HG02623 (cell line): ENCODE measurements at regions not wholly inside any gene's neighbourhood (a gene's known extent, or its start where the extent isn't known, plus 50 kb on each side); places are given as distances from the start of the nearest gene placed in this dataset.

Source experiments
- ATAC-seq: cut with Tn5 transposase; IDR thresholded peaks from one replicate; pipeline ENCODE4 v1.9.1; 2021; ENCODE audit warnings: moderate library complexity; ENCODE audit not compliant: unreplicated experiment

DNA sequence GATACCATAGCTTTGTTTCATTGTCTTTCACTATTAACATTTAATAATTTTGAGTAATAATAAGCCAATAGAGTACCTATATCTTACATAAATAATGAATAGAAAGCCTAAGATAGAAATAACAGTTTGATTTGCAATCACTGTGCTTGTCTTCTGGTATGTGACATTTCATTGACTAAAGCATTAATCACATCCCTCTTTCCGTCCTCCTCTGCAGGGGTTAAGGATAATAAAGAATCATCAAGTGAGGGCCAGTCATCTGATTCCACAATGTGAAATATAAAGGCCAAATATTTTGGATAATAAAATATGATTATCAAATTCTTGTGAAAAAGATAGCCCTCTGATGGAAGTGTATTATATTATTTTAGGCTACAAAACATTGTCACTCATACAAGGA is 2073.4 kb downstream of the ARAP2 start:
- ATAC-seq, result no peak

DNA sequence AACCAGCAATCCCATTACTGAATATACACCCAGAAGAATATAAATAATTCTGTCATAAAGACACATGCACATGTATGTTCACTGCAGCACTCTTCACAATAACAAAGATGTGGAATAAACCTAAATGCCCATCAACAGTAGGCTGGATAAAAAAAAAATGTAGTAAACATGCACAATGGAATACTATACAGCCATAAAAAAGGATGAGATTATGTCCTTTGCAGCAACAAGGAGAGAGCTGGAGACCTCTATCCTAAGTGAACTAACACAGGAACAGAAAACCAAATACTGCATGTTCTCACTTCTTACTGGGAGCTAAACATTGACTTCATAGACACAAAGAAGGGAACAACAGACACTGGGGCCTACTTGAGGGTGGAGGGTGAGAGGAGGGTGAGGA is 2067.7 kb downstream of the ARAP2 start:
- ATAC-seq, result no peak

GRCh38 chr4:34178476-34178875 is 2065.8 kb downstream of the ARAP2 start:
- ATAC-seq, result no peak

DNA sequence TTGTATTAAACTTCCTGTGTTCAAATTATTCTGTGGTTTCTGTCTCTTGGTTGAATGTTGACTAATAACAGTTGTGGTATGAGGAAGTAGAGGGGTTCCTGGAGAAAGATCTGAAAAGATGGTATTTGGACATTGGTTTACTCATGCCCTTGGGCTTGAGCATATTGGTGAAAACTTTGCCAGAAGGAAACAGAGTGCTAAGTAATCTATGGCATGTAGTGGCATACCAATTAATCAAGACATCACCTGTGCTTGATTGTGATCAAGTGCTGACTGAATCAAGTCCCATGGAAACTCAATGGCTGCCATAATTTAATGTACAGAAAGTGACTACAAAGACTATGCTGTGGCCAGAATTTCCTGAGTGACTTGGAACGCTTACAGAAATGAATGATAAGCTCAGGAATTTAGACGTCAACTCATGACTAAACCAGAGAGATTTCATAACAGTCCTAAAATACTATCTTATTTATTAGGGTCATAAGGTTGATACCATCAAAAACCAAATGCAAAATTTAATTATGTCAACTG is 2062.9 kb downstream of the ARAP2 start:
- ATAC-seq, result no peak

GRCh38 chr4:34181891-34182290 is 2062.4 kb downstream of the ARAP2 start:
- no peak for ATAC-seq

DNA sequence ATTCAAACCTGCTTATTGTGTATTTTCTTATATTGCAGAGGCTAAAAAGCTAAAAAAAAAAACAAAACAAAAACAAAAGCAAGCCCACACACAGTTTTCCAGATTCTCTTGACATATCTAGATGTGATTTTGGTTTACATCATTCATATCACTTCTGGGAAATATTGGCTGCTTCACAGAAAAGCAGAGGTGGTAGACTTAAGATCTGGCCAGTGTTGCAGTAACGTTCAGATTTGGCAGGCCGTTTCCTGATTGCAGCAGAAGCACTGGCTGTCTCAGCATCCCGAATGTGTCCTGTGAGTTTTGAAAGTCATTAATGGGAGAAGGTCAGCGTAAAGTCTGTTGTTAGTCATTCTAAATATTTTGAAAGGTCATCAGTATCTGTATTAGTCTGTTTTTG is 2062.0 kb downstream of the ARAP2 start:
- ATAC-seq, result no peak

DNA sequence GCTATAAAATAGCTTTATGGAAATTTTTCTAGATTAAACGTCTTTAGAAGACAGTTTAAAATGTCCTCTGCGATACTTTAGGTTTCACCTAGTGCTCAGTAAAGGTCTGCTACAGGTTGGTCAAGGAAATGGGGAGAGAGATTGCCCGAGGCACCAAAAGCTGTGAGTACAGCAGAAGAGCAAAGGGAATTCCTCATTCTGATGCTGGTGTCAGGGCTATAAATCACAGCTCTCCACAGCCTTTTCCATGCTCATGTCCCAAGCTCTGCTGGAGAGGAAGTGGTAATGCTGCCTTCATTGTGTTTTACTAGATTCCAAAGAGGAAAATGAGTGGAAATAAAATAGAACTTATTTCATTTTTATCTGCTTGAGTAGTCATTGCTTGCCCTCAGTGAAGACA is 2060.4 kb downstream of the ARAP2 start:
- no peak for ATAC-seq

GRCh38 chr4:34187056-34187455 is 2057.3 kb downstream of the ARAP2 start:
- no peak for ATAC-seq

DNA sequence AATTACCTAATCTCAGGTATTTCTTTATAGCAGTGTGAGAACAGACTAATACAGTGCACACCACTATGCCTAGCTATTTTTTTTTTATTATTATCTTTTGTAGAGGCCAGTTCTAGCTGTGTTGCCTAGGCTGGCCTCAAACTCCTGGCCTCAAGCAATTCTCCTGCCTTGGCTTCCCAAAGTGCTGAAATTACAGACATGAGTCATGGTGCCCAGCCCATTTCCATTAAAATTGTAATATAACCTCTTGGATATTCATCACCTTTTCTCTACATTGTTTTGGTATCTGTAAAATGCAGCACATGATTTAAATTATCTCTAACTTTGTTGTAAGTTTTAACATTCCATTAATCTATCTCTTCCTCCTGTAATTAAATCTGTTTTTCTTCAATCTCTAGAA is 2052.9 kb downstream of the ARAP2 start:
- ATAC-seq, result no peak

GRCh38 chr4:34193451-34194154 is 2050.7 kb downstream of the ARAP2 start:
- ATAC-seq, result no peak

- ATAC-seq, result no peak
These were observed 2049.7 kb downstream of the ARAP2 start for GRCh38 chr4:34194585-34194984.

- no peak for ATAC-seq
These were observed 2047.9 kb downstream of the ARAP2 start for GRCh38 chr4:34196375-34196774.

GRCh38 chr4:34198966-34199365 is 2045.3 kb downstream of the ARAP2 start:
- ATAC-seq, result no peak

DNA sequence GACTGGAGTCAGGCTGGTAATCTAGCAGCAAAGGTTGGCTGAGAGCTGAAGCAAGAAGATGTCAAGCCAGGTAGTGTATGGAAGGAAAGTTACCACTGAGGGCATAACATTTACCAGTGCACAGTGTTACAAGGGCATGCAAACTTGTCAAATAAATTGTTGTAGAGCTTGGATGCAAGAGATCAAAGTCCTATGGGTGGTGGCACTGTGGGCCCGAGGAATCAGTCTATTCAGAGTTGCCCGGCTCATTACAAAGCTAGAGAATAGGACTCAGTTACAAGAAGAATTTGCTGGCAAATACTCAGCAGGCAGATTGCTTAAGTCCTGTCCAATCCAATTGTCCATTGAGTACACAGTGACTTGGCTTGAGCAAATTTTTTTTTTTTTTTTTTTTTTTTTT is 2043.8 kb downstream of the ARAP2 start:
- no peak for ATAC-seq

- ATAC-seq, result no peak
These were observed 2042.2 kb downstream of the ARAP2 start for GRCh38 chr4:34202154-34202553.

- ATAC-seq, result no peak
These were observed 2023.7 kb downstream of the ARAP2 start for GRCh38 chr4:34220601-34221000.

DNA sequence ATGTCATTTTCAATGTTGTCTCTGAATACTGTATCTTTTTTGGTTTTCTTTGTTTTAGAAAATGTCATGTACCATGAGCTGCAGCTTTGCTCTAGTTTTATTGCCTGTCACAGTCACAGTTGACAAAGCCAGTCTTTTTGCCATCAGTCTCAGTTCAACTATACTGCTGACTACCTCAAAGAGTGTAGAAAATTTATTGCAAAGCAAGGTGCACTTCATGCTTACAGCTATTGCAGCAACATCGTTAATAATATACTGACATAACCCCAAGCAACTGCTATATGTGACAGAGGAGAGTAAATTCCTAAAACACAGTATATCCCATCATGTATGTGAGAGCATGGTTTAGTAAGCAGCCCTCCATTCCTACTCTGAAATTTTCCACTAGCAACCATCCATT is 2022.3 kb downstream of the ARAP2 start:
- ATAC-seq, result no peak

DNA sequence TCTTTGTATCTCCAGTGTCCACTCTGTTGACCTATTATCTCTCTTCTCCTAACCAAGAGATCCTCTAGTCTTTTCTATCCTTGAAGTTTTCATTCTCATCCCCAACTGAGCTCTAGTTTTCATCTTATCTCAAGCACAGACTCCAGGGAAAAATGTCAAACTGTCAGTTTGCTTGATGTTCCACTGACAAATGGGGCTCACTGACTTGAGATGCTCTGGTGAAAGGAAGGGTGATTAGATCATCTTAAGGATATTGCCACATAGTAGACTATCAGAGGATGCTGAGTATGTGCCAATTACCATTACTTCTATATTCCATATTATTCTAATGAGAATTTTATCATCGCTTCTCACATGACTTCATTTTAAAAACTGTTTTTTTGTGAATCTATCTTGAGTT is 2008.2 kb downstream of the ARAP2 start:
- no peak for ATAC-seq

DNA sequence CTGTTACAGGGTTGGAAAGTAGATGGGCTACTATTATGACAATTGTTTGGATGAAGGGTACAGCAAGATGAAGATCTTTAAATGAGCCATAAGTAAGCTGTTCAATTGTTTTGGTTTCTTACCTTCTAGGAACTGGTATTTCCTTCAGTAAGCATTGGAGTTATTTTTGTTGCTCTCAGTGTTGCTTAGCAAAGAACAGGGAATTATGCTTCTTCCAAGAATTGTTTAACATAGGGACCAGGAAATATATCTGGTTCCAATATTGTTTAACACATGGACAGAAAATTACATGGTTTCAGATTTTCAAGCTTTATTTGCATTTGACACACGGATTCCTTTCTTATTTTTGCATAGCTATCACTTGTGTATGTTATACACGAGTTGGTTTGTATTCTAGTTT is 1999.0 kb downstream of the ARAP2 start:
- no peak for ATAC-seq

- ATAC-seq, result no peak
These were observed 1993.8 kb downstream of the ARAP2 start for GRCh38 chr4:34250562-34250961.

DNA sequence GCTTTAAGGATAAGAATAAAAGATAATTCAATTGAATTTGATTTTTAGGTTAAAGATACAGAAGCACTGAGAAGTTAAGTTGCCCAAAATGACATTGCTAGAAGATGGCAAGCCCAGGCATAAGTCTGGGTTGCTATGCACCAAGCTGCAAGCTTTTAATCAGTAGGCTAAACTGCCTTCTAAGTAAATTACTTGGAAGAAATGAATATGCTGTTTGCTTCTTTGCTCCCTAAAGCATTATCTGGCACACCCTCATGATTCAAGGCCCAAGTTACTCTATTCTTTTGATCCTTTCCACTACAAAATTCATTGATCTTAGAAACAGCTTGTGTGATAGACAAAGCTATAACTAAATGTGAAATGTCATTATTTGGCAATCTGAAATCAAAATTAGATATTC is 1991.1 kb downstream of the ARAP2 start:
- ATAC-seq, result no peak

DNA sequence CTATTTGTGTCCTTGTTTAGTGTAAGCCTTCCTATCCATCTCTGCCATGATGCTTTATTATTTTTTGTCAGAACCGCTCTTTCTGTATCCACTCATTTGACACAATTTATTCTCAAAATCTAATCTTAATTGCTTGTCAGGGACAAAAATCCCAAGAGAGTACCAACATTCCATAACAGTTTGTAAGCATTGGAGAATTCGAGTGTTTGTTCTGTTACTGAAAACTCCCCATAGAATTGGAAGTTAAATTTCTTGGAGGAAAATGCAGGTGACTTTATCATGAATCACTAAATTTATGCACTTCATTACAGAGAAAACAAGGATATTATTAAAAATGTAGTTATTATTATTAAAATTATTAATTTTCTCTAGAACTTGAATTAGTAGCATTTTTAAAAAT is 1986.1 kb downstream of the ARAP2 start:
- ATAC-seq, result no peak

- no peak for ATAC-seq
These were observed 1982.5 kb downstream of the ARAP2 start for GRCh38 chr4:34261799-34262314.
